GM23338 (cell line): ENCODE measurements at regions not wholly inside any gene's neighbourhood (a gene's known extent, or its start where the extent isn't known, plus 50 kb on each side); places are given as distances from the start of the nearest gene placed in this dataset.

Source experiments
- CTCF ChIP-seq, 2 experiments: fragments of 200-600 bp in 1 of 2; sonication (generic) in 1 of 2; conservative IDR thresholded peaks; 2 replicates each; pipeline versions ENCODE4 v1.5.1 to v1.6.1; 2016 to 2017; ENCODE audit warnings: antibody characterized with exemption in 2 of 2, low read depth in 2 of 2, mild to moderate bottlenecking in 2 of 2, moderate library complexity in 1 of 2
- EZH2 ChIP-seq: fragments of 200-600 bp; sonication (generic); IDR thresholded peaks from one replicate; pipeline ENCODE4 v1.8.0; 2017; ENCODE audit warnings: antibody characterized with exemption, mild to moderate bottlenecking, low read depth; ENCODE audit not compliant: unreplicated experiment
- JUNB ChIP-seq: IDR thresholded peaks from one replicate; pipeline ENCODE4 v1.6.1; 2016; ENCODE audit warnings: antibody characterized with exemption; ENCODE audit not compliant: unreplicated experiment
- NANOG ChIP-seq: IDR thresholded peaks from 2 replicates; pipeline ENCODE4 v1.6.1; 2016; ENCODE audit warnings: antibody characterized with exemption, borderline replicate concordance
- POLR2AphosphoS5 ChIP-seq: IDR thresholded peaks from 2 replicates; pipeline ENCODE4 v1.6.1; 2016; ENCODE audit warnings: antibody characterized with exemption, low read depth
- TF ChIP-seq, protein P1 (sequence below): IDR thresholded peaks from one replicate; pipeline ENCODE4 v1.6.1; 2018; ENCODE audit warnings: antibody characterized with exemption; ENCODE audit not compliant: unreplicated experiment

GRCh38 chr7:57769131-57769530, 319.2 kb downstream of the ZNF716 start:
- TF ChIP-seq CTCF (conservative IDR thresholded peaks at IDR 0.05; ENCODE audit: low read depth in 2 of 2) (no peak), POLR2AphosphoS5 (no peak), JUNB (no peak), EZH2 (no peak), NANOG (no peak)
- TF ChIP-seq, protein P1, sequence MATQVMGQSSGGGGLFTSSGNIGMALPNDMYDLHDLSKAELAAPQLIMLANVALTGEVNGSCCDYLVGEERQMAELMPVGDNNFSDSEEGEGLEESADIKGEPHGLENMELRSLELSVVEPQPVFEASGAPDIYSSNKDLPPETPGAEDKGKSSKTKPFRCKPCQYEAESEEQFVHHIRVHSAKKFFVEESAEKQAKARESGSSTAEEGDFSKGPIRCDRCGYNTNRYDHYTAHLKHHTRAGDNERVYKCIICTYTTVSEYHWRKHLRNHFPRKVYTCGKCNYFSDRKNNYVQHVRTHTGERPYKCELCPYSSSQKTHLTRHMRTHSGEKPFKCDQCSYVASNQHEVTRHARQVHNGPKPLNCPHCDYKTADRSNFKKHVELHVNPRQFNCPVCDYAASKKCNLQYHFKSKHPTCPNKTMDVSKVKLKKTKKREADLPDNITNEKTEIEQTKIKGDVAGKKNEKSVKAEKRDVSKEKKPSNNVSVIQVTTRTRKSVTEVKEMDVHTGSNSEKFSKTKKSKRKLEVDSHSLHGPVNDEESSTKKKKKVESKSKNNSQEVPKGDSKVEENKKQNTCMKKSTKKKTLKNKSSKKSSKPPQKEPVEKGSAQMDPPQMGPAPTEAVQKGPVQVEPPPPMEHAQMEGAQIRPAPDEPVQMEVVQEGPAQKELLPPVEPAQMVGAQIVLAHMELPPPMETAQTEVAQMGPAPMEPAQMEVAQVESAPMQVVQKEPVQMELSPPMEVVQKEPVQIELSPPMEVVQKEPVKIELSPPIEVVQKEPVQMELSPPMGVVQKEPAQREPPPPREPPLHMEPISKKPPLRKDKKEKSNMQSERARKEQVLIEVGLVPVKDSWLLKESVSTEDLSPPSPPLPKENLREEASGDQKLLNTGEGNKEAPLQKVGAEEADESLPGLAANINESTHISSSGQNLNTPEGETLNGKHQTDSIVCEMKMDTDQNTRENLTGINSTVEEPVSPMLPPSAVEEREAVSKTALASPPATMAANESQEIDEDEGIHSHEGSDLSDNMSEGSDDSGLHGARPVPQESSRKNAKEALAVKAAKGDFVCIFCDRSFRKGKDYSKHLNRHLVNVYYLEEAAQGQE: no peak
